Panc1 (cell line): ENCODE measurements at regions not wholly inside any gene's neighbourhood (a gene's known extent, or its start where the extent isn't known, plus 50 kb on each side); places are given as distances from the start of the nearest gene placed in this dataset.

ENCODE experiments used
- ATAC-seq: fragments of 200-7000 bp; cut with Tn5 transposase; 2 replicates; pipeline ENCODE4 v1.9.1; 2020; ENCODE audit warnings: mild to moderate bottlenecking, moderate library complexity
- BruUV-seq: library from RNA; stranded (reverse); fragments of 400-500 nt; replicated peaks from 2 replicates; lab custom pipeline; 2021; lab: Mats Ljungman, UMichigan
- CTCF ChIA-PET: fragments of 300-600 bp; sonication (Branson Sonifier 250); formaldehyde crosslinking; loops from one replicate; lab custom pipeline; 2022; ENCODE audit warnings: antibody characterized with exemption; lab: Charles Lee
- POLR2A ChIA-PET: fragments of 300-600 bp; sonication (Branson Sonifier 250); formaldehyde crosslinking; loops from one replicate; lab custom pipeline; 2022; ENCODE audit warnings: antibody characterized with exemption; lab: Charles Lee
- DNase-seq: peaks from one replicate; pipeline ENCODE4 v3.0.0-alpha.2; 2010; ENCODE audit warnings: low read depth, low spot score
- H3K27ac ChIP-seq: 2 replicates; pipeline ENCODE4 v1.5.1; 2011; ENCODE audit warnings: mild to moderate bottlenecking, low read length, inconsistent platforms
- H3K27me3 ChIP-seq: fragments of 200-500 bp; sonication (Bioruptor generic); 2 replicates; pipeline ENCODE4 v1.6.0; 2014; ENCODE audit warnings: low read length, inconsistent platforms; ENCODE audit not compliant: control insufficient read depth, insufficient read depth
- H3K36me3 ChIP-seq: fragments of 200-500 bp; sonication (Bioruptor generic); 2 replicates; pipeline ENCODE4 v1.5.1; 2014; ENCODE audit warnings: inconsistent platforms, mild to moderate bottlenecking, low read length, moderate library complexity; ENCODE audit not compliant: control insufficient read depth, insufficient read depth
- H3K4me1 ChIP-seq: 2 replicates; pipeline ENCODE4 v1.5.1; 2011; ENCODE audit warnings: inconsistent platforms, mild to moderate bottlenecking, low read length, moderate library complexity; ENCODE audit not compliant: control insufficient read depth, insufficient read depth
- H3K4me3 ChIP-seq, 2 experiments: 2 replicates each; pipeline ENCODE4 v1.5.1; 2011 to 2012; ENCODE audit warnings: low read depth in 2 of 2, low read length in 2 of 2, mild to moderate bottlenecking in 2 of 2, inconsistent platforms in 1 of 2, moderate library complexity in 1 of 2
- H3K9me3 ChIP-seq: fragments of 200-500 bp; sonication (Bioruptor generic); 2 replicates; pipeline ENCODE4 v1.5.1; 2014; ENCODE audit warnings: low read depth, mild to moderate bottlenecking, inconsistent platforms, low read length, moderate library complexity; ENCODE audit not compliant: control insufficient read depth, insufficient read depth
- CTCF ChIP-seq: fragments of 450-650 bp; IDR thresholded peaks from 2 replicates; pipeline ENCODE4 v1.5.1; 2017; ENCODE audit warnings: mild to moderate bottlenecking
- POLR2AphosphoS5 ChIP-seq: IDR thresholded peaks from 2 replicates; pipeline ENCODE4 v1.6.1; 2012; ENCODE audit warnings: mild to moderate bottlenecking, low read depth, low read length, moderate library complexity
- REST ChIP-seq, 2 experiments: IDR thresholded peaks; 2 replicates each; pipeline ENCODE4 v1.6.1; 2011 to 2012; ENCODE audit warnings: low read depth in 2 of 2, control low read depth in 1 of 2, low read length in 1 of 2, mild to moderate bottlenecking in 1 of 2, moderate library complexity in 1 of 2; ENCODE audit not compliant: insufficient read depth in 1 of 2
- SIN3A ChIP-seq: IDR thresholded peaks from 2 replicates; pipeline ENCODE4 v1.6.1; 2012; ENCODE audit warnings: low read depth, mild to moderate bottlenecking, low read length, moderate library complexity, borderline replicate concordance; ENCODE audit not compliant: insufficient read depth
- TCF7L2 ChIP-seq: IDR thresholded peaks from 2 replicates; pipeline ENCODE4 v1.6.1; 2011; ENCODE audit warnings: mild to moderate bottlenecking, low read depth, low read length, inconsistent platforms
- in situ Hi-C: cut with HindIII; loops from 2 replicates; pipeline ENCODE4 v1.10.0; 2016; ENCODE audit warnings: low sequenced_read_pairs, low pct_unique_long_range_greater_than_20kb
- intact Hi-C: fragments of 100-400 bp; cut with micrococcal nuclease; formaldehyde crosslinking; loops from one replicate; pipeline ENCODE4 v1.10.0; 2022; ENCODE audit not compliant: unreplicated experiment

- in situ Hi-C loops (no loop called here), intact Hi-C loops (no loop called here)
- H3K27me3 ChIP-seq, result no peaks in the 10 kb centered on the region; the same call in 1 of the 2 replicates
- no peaks in the 10 kb centered on the region for H3K36me3 ChIP-seq
- TF ChIP-seq SIN3A (no peak), REST (IDR thresholded peaks at IDR 0.05; ENCODE audit: insufficient read depth in 1 of 2, low read depth in 2 of 2, low read length in 1 of 2) (no peak), TCF7L2 (no peak), POLR2AphosphoS5 (no peak), CTCF (no peak)
- no peak for ATAC-seq
- no peaks in the 10 kb centered on the region for H3K4me1 ChIP-seq
- no peak overlapping the region for H3K4me3 ChIP-seq
- ChIA-PET CTCF (no interaction called here), POLR2A (no interaction called here)
- BruUV-seq, result no TSS peak
- no peaks in the 10 kb centered on the region for H3K9me3 ChIP-seq
- no peak for DNase-seq
- no peak overlapping the region for H3K27ac ChIP-seq
These were observed 545.2 kb downstream of the BCL11B start for GRCh38 chr14:98726585-98727405.

GRCh38 chr14:98728024-98728423 is 544.0 kb downstream of the BCL11B start:
- no peak for ATAC-seq

More at GRCh38 chr14:98728024-98728423, 544.0 kb downstream of the BCL11B start:
- BruUV-seq, result no TSS peak
- Histone ChIP-seq H3K9me3 (no peaks in the 10 kb centered on the region), H3K4me3 (no peak overlapping the region), H3K4me1 (no peaks in the 10 kb centered on the region), H3K27ac (no peak overlapping the region), H3K27me3 (no peaks in the 10 kb centered on the region; the same call in 1 of the 2 replicates), H3K36me3 (no peaks in the 10 kb centered on the region)
- no peak for DNase-seq
- in situ Hi-C loops (no loop called here), intact Hi-C loops (no loop called here)
- TF ChIP-seq REST (IDR thresholded peaks at IDR 0.05; ENCODE audit: insufficient read depth in 1 of 2, low read depth in 2 of 2, low read length in 1 of 2) (no peak), TCF7L2 (no peak), CTCF (no peak), POLR2AphosphoS5 (no peak), SIN3A (no peak)
- ChIA-PET CTCF (no interaction called here), POLR2A (no interaction called here)
